Stimulated activated CD4-positive, alpha-beta T cell treated with anti-CD3 and anti-CD28 coated beads, Interleukin-12 subunit alpha, Interleukin-12 subunit beta, amount 100 ng/mL, for 4 hours (primary cell): ENCODE measurements at regions not wholly inside any gene's neighbourhood (a gene's known extent, or its start where the extent isn't known, plus 50 kb on each side); places are given as distances from the start of the nearest gene placed in this dataset.

Experiments
- DNase-seq: peaks from one replicate; pipeline ENCODE4 v3.0.0-alpha.2; 2020

DNA sequence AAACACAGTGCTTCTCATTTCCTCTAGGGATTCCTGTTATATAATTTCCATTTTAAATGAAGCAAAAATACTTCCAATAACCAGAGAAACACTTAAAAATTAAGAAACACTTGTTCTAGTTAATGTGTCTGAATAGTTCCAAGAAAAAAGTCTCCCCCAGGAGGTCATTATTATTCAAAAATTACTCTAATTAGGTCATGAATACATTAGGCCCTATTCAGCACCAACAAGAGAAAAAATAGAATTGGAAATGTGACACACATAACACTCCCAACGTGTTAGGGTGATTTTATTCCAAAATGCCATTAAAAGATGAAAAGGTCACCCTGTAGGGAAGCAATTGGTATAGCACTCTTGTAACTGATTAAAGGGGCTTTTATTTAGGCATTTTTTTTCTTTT lies 382.1 kb downstream of the TUSC7 start:
- no peak for DNase-seq

GRCh38 chr3:117096549-117096948 lies 387.0 kb downstream of the TUSC7 start:
- no peak for DNase-seq

GRCh38 chr3:117097351-117097750 lies 387.8 kb downstream of the TUSC7 start:
- DNase-seq = no peak

GRCh38 chr3:117101697-117102096 lies 392.1 kb downstream of the TUSC7 start:
- DNase-seq = no peak

DNA sequence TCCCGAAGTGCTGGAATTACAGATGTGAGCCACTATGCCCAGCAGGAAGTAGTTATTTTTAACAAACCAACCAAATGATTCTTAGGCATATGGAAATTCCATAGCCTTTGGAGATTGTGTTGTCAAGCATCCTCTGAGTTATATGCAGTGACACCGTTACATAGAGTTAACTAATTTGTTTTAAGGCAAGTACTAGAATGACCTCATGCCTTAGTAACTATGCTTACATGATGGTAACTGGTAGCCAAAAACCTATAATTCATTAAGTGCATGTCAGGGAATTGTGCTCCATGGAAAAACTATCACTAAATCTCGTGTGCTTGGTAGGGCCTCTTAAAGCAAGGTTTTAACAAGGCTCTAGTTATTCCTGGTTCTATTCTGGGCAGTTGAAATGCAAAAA lies 392.8 kb downstream of the TUSC7 start:
- no peak for DNase-seq

GRCh38 chr3:117103675-117104074 lies 394.1 kb downstream of the TUSC7 start:
- no peak for DNase-seq

- no peak for DNase-seq
Observed at GRCh38 chr3:117104381-117104780, 394.8 kb downstream of the TUSC7 start.

DNA sequence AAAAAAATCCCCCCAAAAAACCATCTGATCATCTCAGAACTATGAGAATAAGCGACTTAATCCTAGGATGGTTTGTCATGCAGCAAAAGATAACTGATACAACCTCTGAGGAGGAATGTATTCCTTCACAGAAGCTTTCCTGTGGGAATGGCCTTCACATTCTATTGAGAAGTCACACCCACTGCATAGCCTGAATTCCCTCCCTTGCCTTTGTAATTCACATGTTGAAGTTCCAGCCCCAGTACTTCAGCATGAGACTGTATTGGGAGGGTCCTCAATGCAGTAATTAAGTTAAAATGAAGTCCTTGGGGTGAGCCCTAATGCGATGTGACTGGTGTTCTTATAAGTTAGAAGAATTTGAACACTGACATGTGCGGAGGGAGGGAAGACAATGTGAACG lies 395.2 kb downstream of the TUSC7 start:
- no peak for DNase-seq

GRCh38 chr3:117105686-117106085 lies 396.1 kb downstream of the TUSC7 start:
- DNase-seq = no peak

DNA sequence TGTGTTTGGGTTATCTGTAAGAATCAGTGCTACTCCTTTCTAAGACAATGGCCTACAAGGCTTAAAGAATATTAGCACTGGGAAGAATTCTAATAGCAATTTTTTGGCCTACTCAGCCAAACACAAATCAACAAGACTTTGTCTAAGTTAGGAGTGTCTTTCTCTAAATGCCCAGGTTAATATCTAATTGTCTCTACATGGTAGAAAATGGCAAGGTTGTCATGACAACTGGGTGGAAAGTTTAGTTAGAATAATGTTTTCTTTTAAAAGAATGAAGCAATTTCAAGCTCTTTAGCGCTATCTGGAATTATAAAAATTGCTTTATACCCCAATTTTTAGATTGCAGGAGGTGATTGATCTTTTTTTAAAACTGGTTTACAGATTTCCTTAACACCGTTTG lies 396.8 kb downstream of the TUSC7 start:
- DNase-seq = no peak

DNA sequence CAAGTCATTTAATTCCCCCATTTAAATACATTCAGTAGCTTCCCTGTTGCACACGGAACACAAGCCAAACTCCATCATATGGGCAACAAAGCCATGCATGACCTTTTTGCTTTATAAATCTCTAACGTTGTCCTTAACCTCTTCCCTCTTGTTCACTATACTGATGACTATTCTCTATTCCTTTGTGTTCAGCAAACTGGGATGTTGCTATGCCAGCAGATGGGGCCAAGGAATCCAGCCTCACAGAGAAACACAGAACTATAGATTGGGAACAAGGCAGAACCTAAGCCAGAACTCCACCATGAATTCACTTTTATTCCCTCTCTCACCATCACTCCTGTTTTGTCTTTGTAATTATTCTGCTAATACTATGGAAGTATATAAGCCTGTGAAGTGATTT lies 398.4 kb downstream of the TUSC7 start:
- no peak for DNase-seq

DNA sequence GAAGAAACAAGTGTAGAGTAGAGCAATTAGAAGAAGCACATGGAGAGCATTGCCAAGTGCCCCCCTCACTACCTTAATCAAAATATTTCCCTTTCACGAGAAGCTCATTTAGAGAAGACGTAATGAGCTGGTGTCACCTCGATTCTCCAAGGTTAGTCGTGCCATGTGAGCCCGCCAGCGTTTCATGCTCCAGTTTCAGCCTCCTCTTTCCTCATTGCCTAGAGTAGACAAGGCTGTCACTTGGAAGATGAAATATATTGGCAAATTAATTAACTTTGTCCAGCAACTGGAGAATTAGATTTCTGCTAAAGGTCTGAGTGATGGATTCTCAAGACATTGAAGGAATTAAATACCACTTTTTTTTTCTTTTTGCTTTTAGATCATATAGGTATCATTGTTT lies 399.6 kb downstream of the TUSC7 start:
- no peak for DNase-seq

DNA sequence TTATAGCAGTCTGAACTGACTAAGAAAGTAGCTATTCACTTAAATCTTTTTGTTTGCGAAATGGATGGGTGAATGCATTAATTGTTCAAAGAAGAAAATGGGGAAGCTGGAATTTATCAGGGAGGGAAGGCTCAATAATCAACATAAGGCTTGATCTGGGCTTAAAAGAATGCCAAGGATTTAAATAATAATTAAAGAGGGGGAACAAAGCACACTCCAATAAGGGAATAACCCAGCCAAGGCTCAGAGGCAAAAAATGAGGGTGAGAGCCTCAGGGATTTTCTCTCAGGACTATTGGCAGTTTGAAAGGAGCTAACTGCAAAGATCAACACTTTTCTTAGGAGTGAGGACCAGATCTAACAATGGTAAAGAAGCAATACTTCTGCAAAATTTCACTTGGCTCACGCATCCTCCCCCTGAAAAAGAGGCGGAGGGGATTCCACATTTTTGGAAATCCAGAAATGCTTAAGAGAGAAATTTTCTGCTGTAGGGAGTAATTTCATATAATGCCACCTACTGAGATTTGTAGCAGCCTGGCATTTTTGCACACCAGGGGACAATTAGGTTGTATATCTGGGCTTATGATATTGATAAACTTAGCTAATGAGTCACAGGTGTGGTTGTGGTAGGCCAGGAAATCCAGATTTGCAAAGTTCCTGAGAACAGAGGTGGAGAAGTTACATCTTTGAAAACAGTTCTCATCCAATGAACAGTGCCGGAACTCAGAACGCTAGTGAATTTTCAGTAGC lies 405.1 kb downstream of the TUSC7 start:
- DNase-seq = no peak

DNA sequence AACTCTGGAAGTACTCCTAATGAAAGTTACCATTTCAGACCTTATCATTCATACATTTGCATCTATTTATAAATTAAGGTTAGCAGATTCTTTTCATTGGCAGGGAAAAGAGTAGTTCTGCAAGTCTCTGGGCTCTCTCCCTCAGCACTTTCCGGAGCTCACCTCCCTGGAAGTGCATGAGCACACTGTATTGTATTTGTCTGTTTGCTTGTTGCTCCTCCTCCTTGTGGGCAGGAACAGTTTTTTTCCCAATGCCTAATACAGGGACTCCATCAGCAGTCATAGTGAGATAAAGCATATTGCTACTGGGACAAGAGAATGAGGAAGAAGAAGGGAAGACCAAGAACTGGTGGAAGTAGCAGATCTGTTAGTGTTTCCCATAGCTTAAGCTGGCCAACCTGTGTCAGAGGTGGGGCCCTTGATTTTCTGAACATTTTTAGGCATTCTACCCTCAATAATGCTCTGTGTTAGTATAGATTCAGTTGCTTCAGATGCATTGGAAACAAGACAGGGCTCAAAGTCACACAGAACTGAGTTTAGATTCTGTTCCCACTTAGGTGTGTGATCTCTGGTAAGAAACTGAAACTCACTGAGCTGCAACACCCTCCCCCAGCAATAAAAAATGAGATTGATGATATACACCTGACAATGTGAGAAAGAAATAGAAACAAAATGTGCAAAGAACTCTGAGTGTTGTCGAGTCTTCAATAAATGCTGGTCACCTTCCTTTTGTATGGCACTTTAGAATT lies 407.8 kb downstream of the TUSC7 start:
- no peak for DNase-seq

DNA sequence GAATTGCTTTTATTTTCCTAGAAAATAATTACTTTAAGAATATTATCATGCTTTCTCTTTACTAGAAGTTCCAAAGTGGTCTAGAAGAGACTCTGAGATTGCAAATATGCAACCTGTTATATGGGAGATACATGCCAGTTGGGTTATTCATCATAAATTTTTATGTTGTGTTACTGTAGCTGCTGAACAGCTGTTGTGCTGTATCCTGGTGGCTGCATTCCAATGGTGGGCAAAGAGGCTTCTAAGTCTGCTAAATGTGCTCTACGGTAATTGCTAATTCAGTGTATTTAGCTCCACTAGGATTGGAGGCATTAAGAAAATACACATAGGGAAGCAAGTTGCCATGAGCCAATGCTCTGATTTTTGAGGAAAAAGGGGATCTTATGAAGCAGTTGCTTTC lies 409.0 kb downstream of the TUSC7 start:
- DNase-seq = no peak

- DNase-seq = no peak
Observed at GRCh38 chr3:117120014-117120413, 410.4 kb downstream of the TUSC7 start.

DNA sequence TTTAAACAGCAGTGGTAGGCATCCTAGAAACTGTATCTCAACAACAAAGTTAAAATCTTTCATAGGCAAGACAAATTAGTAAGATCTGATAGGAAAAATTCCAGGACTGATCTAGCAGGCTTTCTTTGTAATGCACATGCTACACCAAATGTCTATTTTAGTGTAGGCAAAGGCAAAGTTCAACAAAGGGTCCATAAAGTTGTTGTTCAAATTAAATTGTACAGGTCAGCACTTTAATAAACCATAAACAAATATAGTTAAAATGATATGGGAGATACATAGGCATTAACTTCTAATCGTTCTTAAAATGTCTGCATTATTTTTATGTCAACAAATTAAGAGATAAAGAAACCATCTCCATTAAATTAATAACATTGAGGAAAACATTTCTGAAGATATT lies 413.0 kb downstream of the TUSC7 start:
- DNase-seq = no peak

- no peak for DNase-seq
Observed at GRCh38 chr3:117126460-117126859, 416.9 kb downstream of the TUSC7 start.

GRCh38 chr3:117126946-117127546 lies 417.5 kb downstream of the TUSC7 start:
- no peak for DNase-seq

- DNase-seq = no peak
Observed at GRCh38 chr3:117128133-117128532, 418.6 kb downstream of the TUSC7 start.

- no peak for DNase-seq
Observed at GRCh38 chr3:117128872-117129271, 419.3 kb downstream of the TUSC7 start.

GRCh38 chr3:117129516-117129915 lies 419.9 kb downstream of the TUSC7 start:
- DNase-seq = no peak

DNA sequence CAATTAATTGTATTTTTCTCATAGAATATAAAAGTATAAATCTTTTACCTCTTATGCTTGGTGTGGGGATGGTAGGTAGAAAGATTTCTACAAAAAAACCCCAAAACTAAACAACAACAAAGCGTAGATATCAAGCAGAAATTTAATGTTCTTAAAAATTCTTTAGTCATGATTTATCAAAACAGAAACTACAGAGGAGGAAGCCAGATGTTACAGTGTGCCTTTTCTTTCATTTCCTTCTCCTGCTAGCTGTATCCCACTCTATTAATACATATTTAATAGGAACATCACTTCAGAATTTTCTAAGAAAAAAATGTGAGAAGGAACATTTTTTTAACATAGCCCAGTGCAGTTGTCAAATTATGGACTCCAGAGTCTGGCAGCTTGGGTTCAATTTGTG lies 420.6 kb downstream of the TUSC7 start:
- no peak for DNase-seq

GRCh38 chr3:117131259-117131658 lies 421.7 kb downstream of the TUSC7 start:
- no peak for DNase-seq
